Osteoblast (primary cell): ENCODE measurements at regions not wholly inside any gene's neighbourhood (a gene's known extent, or its start where the extent isn't known, plus 50 kb on each side); places are given as distances from the start of the nearest gene placed in this dataset.

ENCODE experiments used
- DNase-seq: peaks from one replicate; pipeline ENCODE4 v3.0.0; 2011; ENCODE audit warnings: low spot score, mixed read lengths; ENCODE audit not compliant: insufficient read length; ENCODE audit errors: missing footprints
- H2AFZ ChIP-seq: 2 replicates; pipeline ENCODE4 v1.6.0; 2011; ENCODE audit warnings: mild to moderate bottlenecking, low read length
- H3K27ac ChIP-seq: 2 replicates; pipeline ENCODE4 v1.5.1; 2011; ENCODE audit warnings: mild to moderate bottlenecking, low read depth, low read length, moderate library complexity
- H3K27me3 ChIP-seq: 2 replicates; pipeline ENCODE4 v1.6.0; 2012; ENCODE audit warnings: mild to moderate bottlenecking, control low read depth, inconsistent platforms, low read length, moderate library complexity; ENCODE audit not compliant: insufficient read depth
- H3K36me3 ChIP-seq: 2 replicates; pipeline ENCODE4 v1.5.1; 2011; ENCODE audit warnings: mild to moderate bottlenecking, low read length, control low read depth, moderate library complexity; ENCODE audit not compliant: insufficient read depth
- H3K4me1 ChIP-seq: 2 replicates; pipeline ENCODE4 v1.5.1; 2011; ENCODE audit warnings: mild to moderate bottlenecking, low read length, control low read depth, moderate library complexity; ENCODE audit not compliant: insufficient read depth
- H3K4me2 ChIP-seq: 2 replicates; pipeline ENCODE4 v1.6.0; 2011; ENCODE audit warnings: mild to moderate bottlenecking, low read length; ENCODE audit not compliant: insufficient read depth
- H3K4me3 ChIP-seq: fragments of 200-600 bp; sonication (generic); 3 replicates; pipeline ENCODE4 v1.5.1; 2012; ENCODE audit warnings: mild to moderate bottlenecking, low read length, inconsistent platforms; ENCODE audit not compliant: insufficient read depth
- H3K79me2 ChIP-seq: 2 replicates; pipeline ENCODE4 v1.6.0; 2012; ENCODE audit warnings: mild to moderate bottlenecking, low read length, control low read depth, inconsistent platforms; ENCODE audit not compliant: insufficient read depth
- H3K9me3 ChIP-seq: 2 replicates; pipeline ENCODE4 v1.5.1; 2011; ENCODE audit warnings: low read depth, low read length, control low read depth
- H4K20me1 ChIP-seq: 2 replicates; pipeline ENCODE4 v1.6.0; 2012; ENCODE audit warnings: mild to moderate bottlenecking, low read length, control low read depth; ENCODE audit not compliant: insufficient read depth
- TF ChIP-seq, protein P1 (sequence below): IDR thresholded peaks from 2 replicates; pipeline ENCODE4 v1.5.1; 2011; ENCODE audit warnings: mild to moderate bottlenecking, low read depth, low read length, moderate library complexity; ENCODE audit errors: extremely low read depth

DNA sequence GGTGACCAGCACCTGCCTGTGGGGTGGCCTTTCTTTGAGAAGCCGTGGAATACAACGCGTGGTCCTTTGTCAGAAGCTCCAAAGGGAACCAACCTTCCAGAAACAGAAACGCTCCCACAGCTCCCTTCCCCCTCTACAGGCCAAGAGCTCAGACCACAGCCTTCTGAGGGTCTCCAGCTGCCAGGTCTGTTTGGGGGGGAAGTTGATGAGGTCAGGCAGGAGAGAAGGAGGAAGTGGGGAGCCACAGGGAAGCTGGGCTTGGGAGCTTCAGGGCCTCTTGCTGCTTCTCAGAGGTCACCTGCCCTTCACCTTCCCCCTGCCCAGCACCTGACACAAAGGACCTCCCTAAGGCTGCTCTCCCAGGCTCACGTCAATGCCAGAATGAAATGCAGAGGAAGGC is 287.7 kb upstream of the ID2 start:
- Histone ChIP-seq H3K4me2 (no peak overlapping the region), H3K27me3 (no peaks in the 10 kb centered on the region), H4K20me1 (no peaks in the 10 kb centered on the region), H2AFZ (no peak overlapping the region), H3K36me3 (no peaks in the 10 kb centered on the region), H3K4me1 (peaks cover 4% of the 10 kb centered on the region), H3K27ac (no peak overlapping the region), H3K4me3 (no peak overlapping the region), H3K79me2 (no peaks in the 10 kb centered on the region), H3K9me3 (no peaks in the 10 kb centered on the region)
- TF ChIP-seq, protein P1, sequence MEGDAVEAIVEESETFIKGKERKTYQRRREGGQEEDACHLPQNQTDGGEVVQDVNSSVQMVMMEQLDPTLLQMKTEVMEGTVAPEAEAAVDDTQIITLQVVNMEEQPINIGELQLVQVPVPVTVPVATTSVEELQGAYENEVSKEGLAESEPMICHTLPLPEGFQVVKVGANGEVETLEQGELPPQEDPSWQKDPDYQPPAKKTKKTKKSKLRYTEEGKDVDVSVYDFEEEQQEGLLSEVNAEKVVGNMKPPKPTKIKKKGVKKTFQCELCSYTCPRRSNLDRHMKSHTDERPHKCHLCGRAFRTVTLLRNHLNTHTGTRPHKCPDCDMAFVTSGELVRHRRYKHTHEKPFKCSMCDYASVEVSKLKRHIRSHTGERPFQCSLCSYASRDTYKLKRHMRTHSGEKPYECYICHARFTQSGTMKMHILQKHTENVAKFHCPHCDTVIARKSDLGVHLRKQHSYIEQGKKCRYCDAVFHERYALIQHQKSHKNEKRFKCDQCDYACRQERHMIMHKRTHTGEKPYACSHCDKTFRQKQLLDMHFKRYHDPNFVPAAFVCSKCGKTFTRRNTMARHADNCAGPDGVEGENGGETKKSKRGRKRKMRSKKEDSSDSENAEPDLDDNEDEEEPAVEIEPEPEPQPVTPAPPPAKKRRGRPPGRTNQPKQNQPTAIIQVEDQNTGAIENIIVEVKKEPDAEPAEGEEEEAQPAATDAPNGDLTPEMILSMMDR: no peak
- DNase-seq: no peak

- H3K27ac ChIP-seq: no peak overlapping the region
- no peaks in the 10 kb centered on the region for H3K27me3 ChIP-seq
- no peaks in the 10 kb centered on the region for H3K4me1 ChIP-seq
- H2AFZ ChIP-seq: no peak overlapping the region
- no peaks in the 10 kb centered on the region for H3K79me2 ChIP-seq
- H3K4me2 ChIP-seq: no peak overlapping the region
- no peaks in the 10 kb centered on the region for H4K20me1 ChIP-seq
- no peak for DNase-seq
- no peaks in the 10 kb centered on the region for H3K9me3 ChIP-seq
- TF ChIP-seq, protein P1: no peak
- no peaks in the 10 kb centered on the region for H3K36me3 ChIP-seq
- no peak overlapping the region for H3K4me3 ChIP-seq
These were observed 287.1 kb upstream of the ID2 start for GRCh38 chr2:8394569-8395359.

DNA sequence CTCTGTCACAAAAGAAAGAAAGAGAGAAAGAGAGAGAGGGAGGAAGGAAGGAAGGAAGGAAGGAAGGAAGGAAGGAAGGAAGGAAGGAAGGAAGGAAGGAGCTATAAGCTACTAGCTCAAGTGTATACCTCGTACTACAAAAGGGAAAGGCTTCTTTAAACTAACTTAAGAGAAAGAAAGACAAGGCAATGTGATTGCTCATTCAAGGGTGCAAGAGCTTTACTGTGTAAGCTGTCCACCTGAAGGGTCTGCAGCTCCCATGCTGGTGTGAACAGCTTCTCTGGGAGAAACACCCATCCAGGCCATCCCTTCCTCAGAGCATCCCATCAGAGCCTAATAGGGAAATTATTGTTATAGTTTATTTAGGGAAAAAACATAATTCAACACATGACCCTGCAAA is 286.1 kb upstream of the ID2 start:
- H2AFZ ChIP-seq: no peak overlapping the region
- no peaks in the 10 kb centered on the region for H4K20me1 ChIP-seq
- H3K4me2 ChIP-seq: no peak overlapping the region
- H3K36me3 ChIP-seq: no peaks in the 10 kb centered on the region
- no peaks in the 10 kb centered on the region for H3K79me2 ChIP-seq
- TF ChIP-seq, protein P1: no peak
- no peak overlapping the region for H3K4me3 ChIP-seq
- H3K4me1 ChIP-seq: no peaks in the 10 kb centered on the region
- DNase-seq: no peak
- H3K9me3 ChIP-seq: no peaks in the 10 kb centered on the region
- no peaks in the 10 kb centered on the region for H3K27me3 ChIP-seq
- H3K27ac ChIP-seq: no peak overlapping the region

- TF ChIP-seq, protein P1: no peak
- Histone ChIP-seq H3K36me3 (no peaks in the 10 kb centered on the region), H3K4me2 (no peak overlapping the region), H3K27me3 (no peaks in the 10 kb centered on the region), H3K4me3 (no peak overlapping the region), H3K4me1 (no peaks in the 10 kb centered on the region), H2AFZ (no peak overlapping the region), H3K27ac (no peak overlapping the region), H3K9me3 (no peaks in the 10 kb centered on the region), H4K20me1 (no peaks in the 10 kb centered on the region), H3K79me2 (no peaks in the 10 kb centered on the region)
- no peak for DNase-seq
These were observed 283.7 kb upstream of the ID2 start for GRCh38 chr2:8398040-8398668.
